ENCODE measurements at regions not wholly inside any gene's neighbourhood (a gene's known extent, or its start where the extent isn't known, plus 50 kb on each side); places are given as distances from the start of the nearest gene placed in this dataset.

GRCh38 chr2:120979398-120979797, 243.7 kb downstream of the GLI2 start:
- Mint-ChIP-seq H3K27ac (no peak overlapping the region), H3K4me3 (no peak overlapping the region), H3K4me1 (peaks cover 11% of the 10 kb centered on the region), H3K9me3 (peaks cover 13% of the 10 kb centered on the region), H3K27me3 (ENCODE audit: low read depth, poor library complexity) (peaks cover 29% of the 10 kb centered on the region), H3K36me3 (ENCODE audit: low read depth) (peaks cover 81% of the 10 kb centered on the region)
- DNase-seq: no peak
- TF ChIP-seq CTCF (IDR thresholded peaks at IDR 0.05): no peak

DNA sequence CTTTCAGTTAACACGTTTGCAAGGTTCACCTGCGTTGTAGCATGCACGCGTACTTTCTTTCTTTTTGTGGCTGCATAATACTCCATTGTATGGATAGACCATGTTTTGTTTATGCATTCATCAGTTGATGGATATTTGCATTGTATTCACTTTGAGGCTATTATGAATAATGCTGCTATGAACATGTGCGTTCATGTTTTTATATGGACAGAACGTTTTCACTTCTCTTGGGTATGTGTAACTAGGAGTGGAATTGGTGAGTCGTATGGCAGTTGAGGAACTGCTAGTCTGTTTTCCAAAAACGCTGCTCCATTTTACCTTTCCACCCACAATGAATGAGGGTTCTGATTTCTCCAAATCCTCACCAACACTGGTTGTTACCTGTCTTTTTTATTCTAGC, 244.3 kb downstream of the GLI2 start:
- DNase-seq: no peak
- no peak overlapping the region for H3K27ac Mint-ChIP-seq
- H3K27me3 Mint-ChIP-seq (ENCODE audit: low read depth, poor library complexity): peaks cover 27% of the 10 kb centered on the region
- H3K4me1 Mint-ChIP-seq: peaks cover 11% of the 10 kb centered on the region
- no peak for TF ChIP-seq CTCF (IDR thresholded peaks at IDR 0.05)
- H3K4me3 Mint-ChIP-seq: no peak overlapping the region
- peaks cover 78% of the 10 kb centered on the region for H3K36me3 Mint-ChIP-seq (ENCODE audit: low read depth)
- H3K9me3 Mint-ChIP-seq: peaks cover 13% of the 10 kb centered on the region

DNA sequence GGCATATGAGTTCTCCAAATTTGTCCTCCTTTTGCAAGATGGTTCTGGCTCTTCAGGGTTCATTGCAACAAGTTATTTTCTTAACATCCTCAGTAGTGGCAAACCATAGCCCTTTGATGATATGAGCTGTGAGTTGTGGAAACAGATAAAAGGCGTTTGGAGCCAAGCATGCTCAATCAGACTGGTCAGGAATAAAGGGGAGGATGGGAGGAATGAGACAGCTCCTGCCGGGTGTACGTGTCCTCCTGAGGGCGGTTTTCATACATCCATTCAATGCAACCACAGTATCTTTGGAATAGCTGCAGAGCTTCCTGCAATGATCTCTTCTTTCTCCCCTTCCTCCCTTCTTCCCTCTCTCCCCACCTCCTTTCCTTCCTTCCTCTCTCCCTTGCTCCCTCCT, 245.8 kb downstream of the GLI2 start:
- TF ChIP-seq CTCF (IDR thresholded peaks at IDR 0.05): no peak
- Mint-ChIP-seq H3K4me3 (no peak overlapping the region), H3K36me3 (ENCODE audit: low read depth) (peaks cover 72% of the 10 kb centered on the region), H3K27me3 (ENCODE audit: low read depth, poor library complexity) (peaks cover 27% of the 10 kb centered on the region), H3K4me1 (peaks cover 11% of the 10 kb centered on the region), H3K9me3 (peaks cover 13% of the 10 kb centered on the region), H3K27ac (no peak overlapping the region)
- DNase-seq: no peak

GRCh38 chr2:120982598-120982997, 246.9 kb downstream of the GLI2 start:
- no peak for TF ChIP-seq CTCF (IDR thresholded peaks at IDR 0.05)
- no peak for DNase-seq
- H3K4me3 Mint-ChIP-seq: no peak overlapping the region
- H3K9me3 Mint-ChIP-seq: peaks cover 13% of the 10 kb centered on the region
- peaks cover 30% of the 10 kb centered on the region for H3K27me3 Mint-ChIP-seq (ENCODE audit: low read depth, poor library complexity)
- H3K27ac Mint-ChIP-seq: no peak overlapping the region
- H3K4me1 Mint-ChIP-seq: peaks cover 7% of the 10 kb centered on the region
- peaks cover 83% of the 10 kb centered on the region for H3K36me3 Mint-ChIP-seq (ENCODE audit: low read depth)

DNA sequence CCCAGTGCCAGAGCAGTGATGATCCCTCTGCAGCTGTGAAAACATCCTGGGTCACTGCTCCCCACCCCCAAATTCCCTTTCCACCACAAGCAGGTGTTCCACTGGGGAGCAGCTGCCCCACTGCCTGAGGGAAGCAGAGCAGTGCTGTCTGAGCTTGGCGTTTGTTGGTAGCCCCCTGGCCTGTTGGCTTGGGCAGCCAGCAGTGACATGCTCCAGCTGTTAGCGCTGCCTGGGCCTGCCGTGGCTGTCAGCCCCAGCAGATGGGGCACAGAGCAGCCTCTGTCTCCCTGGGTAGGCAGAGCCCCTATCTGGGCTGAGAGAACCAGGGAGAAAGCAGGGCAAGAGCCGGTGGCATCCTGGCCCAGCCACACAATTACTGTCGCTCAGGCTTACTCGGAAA, 247.7 kb downstream of the GLI2 start:
- no peak overlapping the region for H3K4me3 Mint-ChIP-seq
- H3K4me1 Mint-ChIP-seq: peaks cover 7% of the 10 kb centered on the region
- peaks cover 82% of the 10 kb centered on the region for H3K36me3 Mint-ChIP-seq (ENCODE audit: low read depth)
- peaks cover 13% of the 10 kb centered on the region for H3K9me3 Mint-ChIP-seq
- no peak for TF ChIP-seq CTCF (IDR thresholded peaks at IDR 0.05)
- H3K27me3 Mint-ChIP-seq (ENCODE audit: low read depth, poor library complexity): peaks cover 30% of the 10 kb centered on the region
- H3K27ac Mint-ChIP-seq: no peak overlapping the region
- no peak for DNase-seq

- peaks cover 30% of the 10 kb centered on the region for H3K27me3 Mint-ChIP-seq (ENCODE audit: low read depth, poor library complexity)
- no peak overlapping the region for H3K27ac Mint-ChIP-seq
- peaks cover 7% of the 10 kb centered on the region for H3K4me1 Mint-ChIP-seq
- H3K36me3 Mint-ChIP-seq (ENCODE audit: low read depth): peaks cover 76% of the 10 kb centered on the region
- no peak for DNase-seq
- H3K9me3 Mint-ChIP-seq: peaks cover 13% of the 10 kb centered on the region
- H3K4me3 Mint-ChIP-seq: no peak overlapping the region
- TF ChIP-seq CTCF (IDR thresholded peaks at IDR 0.05): no peak
Measured at GRCh38 chr2:120984046-120984445, 248.4 kb downstream of the GLI2 start.
